ENCODE measurements at regions not wholly inside any gene's neighbourhood (a gene's known extent, or its start where the extent isn't known, plus 50 kb on each side); places are given as distances from the start of the nearest gene placed in this dataset.

DNA sequence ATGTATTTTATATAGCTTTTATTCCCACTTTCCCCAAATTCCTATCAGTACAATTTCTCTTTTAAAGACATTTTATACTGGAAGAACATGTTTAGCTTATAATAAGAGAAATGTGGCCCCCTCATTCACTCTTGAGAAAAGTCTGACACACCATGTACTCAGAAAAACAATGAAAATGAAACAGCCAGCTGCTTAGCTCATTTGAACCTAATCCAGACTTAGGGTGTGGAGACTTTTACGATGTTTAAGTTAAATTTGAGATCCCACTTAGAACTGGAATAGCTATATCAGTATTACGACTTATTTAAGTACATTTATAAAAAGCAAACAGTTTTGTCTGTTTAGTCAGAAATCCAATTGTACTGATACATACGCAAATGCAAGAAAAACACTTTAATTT lies 252.3 kb upstream of the ARRDC4 start:
- DNase-seq (ENCODE audit: low spot score): no peak

DNA sequence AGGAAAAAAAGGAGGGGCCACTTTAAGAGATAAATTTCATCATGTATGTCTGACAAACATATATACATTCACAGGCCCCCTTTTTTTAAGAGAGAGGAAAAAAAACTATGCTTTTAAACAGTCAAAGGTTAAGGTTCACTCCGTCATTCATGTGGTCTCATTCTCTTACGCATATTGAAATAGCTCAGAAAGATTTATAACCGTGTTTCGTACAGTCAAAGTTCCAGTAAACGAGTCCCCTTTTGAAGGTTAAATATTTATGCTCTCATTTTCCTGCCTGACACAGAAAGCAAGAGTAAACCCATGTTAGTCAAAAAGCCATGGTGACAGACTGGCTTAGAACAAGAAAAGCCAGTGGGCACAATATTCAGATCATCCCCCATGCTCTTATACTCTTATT lies 248.0 kb upstream of the ARRDC4 start:
- no peak for DNase-seq (ENCODE audit: low spot score)

DNA sequence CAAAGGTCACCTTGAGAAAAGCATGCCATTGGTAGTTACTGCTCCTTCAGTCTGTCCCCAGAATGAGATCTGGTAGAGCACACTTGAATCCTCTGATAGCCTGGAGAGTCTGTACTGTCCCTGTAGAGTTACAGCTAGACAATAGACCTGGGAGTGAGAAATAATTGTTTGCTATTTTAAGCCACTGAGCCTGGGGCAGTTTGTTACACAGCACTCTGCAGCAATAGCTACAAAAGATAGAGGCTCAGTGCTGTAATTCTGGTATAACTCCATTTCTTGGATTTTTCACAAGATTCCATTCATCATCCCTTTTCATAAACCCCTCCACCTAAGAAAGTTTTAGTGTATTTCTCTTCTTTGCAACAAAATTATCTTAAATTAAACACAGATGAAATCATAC lies 242.7 kb upstream of the ARRDC4 start:
- DNase-seq (ENCODE audit: low spot score): no peak

DNA sequence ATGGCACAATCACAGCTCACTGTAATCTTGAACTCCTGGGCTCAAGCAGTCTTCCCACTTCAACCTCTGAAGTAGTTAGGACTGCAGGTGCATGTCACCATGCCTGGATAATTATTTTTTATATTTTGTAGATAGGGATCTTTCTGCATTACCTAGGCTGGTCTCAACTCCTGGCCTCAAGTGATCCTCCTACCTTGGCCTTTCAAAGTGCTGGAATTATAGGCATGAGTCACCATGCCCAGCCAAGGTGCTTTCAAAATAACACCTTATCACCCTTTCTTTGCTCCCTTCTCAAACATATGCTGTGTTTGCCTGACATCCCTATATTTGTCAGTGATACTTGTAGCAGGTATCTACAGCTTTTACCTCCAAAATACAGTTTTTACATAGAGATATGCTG lies 242.0 kb upstream of the ARRDC4 start:
- no peak for DNase-seq (ENCODE audit: low spot score)

DNA sequence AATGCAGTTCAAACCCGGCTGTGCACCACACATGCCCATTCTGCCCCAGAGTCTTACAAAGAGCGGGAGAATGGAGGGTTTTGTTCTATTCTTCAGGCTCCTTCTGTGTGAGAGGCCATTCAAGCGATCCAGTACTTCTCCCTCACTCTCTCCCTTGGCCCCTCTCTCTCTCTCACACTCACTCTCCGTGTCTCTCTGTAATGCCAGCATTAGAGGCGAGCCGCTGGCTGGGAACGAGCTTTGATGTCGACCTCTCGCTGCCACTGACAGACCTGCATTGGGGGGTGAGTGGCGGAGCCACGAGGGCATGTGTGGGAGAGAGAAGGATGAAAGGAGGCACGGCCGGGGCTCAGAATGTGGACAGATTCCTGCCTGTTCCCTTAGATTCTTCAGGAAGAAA lies 231.7 kb upstream of the ARRDC4 start:
- DNase-seq (ENCODE audit: low spot score): no peak

DNA sequence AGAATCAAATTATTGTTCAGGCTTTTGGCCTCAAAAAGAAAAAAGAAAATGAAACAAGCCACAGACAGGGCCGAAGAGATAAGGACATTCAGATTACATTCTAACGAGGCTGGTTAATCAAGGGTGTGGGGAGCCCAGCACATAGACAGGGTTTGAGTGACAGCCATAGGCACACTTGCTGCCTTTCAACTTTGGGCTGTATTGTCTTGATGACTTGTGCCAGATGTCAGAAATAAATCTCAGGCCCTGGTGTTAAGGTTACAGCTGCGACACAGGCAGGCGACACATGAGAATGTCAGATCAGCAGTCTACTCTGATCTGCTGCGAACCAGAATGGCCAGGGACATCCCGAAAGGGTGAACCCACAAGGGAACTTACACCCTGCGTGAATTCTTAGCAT lies 231.2 kb upstream of the ARRDC4 start:
- no peak for DNase-seq (ENCODE audit: low spot score)

DNA sequence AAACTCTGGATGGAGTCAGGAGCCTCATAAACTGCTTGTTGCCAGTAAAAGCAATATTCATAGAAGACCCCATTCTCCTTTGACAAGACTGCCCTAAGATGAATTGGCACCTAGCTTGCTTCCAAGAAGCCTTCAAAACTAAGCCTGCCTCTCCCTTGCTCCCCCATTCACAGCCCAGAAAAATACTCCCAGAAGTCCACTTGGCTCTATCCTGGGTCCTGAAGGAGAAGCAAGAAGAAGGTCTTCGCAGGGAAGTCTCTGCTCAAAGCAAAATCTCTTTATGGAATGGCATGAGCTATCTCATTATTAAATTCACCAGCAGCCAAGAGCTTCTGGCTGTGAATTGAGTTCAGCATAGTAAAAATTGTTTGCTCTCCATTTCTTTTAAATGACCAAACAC lies 230.2 kb upstream of the ARRDC4 start:
- DNase-seq (ENCODE audit: low spot score): no peak

DNA sequence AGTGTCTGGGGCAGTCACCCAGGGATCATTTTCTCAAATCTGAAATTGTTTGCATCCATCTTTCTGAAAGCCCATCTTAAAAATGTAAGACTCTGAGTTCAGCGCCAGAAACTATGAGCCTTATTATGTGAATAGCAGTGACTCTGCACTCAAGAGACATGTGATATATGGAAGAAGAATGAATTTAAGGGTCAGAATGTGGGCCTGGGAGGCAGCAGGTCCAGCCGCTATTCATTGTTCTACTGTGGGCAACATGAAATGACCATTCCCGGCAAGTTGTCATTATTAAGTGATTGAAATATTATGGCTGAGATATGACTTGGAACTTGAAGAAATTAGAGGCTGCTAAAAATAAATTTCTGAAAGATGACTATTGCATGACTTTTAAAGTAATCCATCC lies 228.6 kb upstream of the ARRDC4 start:
- no peak for DNase-seq (ENCODE audit: low spot score)

DNA sequence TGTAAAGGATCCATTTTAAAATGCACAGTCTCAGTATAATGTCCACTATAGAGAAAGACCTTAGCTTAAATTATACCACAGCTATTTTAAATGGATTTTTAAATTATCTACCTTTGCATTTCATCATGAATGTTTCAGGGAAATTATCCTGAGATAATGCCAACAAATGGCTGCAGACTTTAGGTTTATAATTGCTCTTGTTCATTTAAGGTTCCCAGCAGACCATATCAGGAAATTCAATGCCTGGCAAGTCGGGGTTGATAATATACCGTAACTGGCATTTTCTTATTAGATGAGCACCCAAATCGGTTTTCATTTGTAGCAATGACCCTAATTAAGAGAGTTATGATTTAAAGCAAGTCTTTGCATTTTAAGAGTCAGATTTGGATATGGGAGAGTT lies 227.1 kb upstream of the ARRDC4 start:
- no peak for DNase-seq (ENCODE audit: low spot score)

DNA sequence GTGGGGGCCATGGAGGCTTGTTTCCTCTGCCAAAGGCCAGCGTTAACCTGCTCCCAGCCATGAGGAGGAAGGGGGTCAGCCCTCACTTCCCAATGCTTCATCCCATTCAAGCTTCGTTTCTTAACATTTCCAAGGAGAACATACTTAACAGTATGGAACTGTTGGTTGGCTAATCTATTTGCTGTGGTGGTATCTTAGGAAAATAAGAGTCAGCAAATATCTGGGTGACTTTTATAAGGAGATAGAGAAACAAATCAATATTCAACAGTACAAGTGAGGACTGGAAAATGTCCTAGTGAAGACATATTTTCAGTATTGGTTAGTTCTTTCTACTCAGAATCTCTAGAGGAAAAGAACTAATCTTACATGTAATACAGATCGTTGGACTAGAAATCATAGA lies 223.8 kb upstream of the ARRDC4 start:
- DNase-seq (ENCODE audit: low spot score): no peak

DNA sequence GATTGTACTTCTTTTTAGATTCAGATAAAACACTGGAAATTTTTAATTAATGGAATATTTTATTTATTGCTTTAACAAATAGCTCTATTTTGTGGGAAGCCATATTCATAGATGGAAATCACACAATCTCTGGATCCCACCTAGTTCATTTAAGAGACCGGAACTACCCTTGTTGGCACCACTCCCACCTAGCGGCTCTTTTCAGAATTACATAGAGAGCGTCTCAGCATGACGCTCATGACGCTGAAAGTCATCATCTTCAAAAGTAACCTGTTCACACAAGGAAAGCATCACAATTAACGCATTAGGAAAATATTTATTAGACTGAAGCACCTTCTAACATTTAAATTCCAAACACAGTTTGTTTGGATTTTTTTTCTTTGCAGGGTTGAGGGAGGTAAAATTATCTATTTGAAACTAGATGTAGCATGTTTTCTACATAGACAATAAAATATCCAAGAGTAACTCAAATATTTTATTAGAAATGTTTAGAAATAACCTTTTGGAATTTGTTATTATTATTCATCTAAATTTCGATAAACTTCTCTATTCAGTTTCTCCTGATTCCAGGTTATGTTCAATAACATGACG lies 214.9 kb upstream of the ARRDC4 start:
- no peak for DNase-seq (ENCODE audit: low spot score)

DNA sequence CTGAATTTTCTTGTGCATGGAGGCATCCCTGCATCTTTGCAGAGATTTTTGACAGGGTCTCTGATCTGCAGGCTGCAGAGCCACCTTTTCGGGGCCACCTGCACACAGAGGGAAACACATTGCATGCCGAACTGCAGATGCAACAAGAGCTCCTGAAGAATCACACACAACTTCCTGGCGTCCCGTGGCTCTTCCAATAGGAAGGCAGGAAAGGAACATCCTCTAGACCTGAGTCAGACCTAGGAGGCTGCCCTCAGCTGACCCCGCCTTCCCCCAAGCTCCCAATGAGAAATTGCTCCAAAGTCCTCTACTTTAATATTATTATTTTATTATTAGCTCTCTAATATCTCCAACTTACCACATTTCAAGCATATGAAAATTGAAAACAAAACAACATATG lies 213.2 kb upstream of the ARRDC4 start:
- no peak for DNase-seq (ENCODE audit: low spot score)

DNA sequence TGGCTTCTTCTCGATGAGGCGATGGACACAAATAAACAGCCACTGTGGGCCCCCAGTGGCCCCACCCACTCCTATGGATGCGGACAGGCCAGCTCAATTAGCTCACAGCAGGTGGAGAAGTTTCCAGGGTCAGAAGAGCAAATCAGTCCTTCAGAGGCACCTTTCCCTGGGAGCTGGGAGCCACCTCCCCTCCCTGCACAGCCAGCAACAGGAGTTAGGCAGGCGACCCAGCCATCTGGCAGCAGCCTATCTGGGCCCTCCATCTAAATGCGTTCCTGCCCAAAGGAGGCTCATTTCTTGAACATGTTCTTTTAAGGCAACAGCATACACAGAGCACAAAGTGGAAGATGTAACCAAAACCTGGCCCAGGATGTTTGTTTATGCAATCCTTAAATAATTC lies 211.9 kb upstream of the ARRDC4 start:
- DNase-seq (ENCODE audit: low spot score): no peak

DNA sequence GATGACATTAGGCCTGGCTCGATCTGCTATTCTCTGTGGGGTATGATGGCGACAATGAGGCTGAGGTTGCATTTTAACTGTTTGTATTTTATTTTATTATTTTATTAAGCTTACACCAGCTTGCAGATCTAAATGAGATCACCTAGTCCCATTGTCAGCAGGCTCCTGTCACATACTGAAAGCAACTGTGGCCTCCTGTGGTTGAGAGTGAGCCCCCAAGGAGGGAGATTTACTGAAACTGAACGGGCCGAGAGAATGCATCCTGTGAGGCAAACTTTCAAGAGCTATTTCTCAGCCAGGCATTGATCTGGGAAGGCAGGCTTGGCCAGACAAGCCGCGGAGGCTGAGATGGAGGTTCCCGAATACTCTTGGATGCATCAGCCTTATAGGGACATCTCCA lies 210.4 kb upstream of the ARRDC4 start:
- DNase-seq (ENCODE audit: low spot score): no peak

DNA sequence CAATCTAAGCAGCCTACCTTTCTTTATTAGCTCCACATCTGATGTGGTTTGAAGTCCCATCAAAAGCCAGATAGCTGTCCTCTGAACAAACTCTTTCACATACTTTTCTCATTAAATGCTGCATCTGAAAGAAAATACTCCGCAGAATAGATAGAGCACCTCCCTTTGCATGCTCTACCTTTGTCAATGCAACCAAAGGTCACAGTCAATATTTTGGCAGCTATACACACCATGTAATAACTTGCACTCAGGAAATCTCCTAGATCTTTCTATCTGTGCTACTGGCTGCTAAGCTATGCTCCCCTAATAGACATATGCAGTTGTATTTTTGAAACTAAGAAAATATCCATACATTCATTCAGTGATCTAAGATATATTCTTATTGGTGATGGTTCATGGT lies 204.8 kb upstream of the ARRDC4 start:
- no peak for DNase-seq (ENCODE audit: low spot score)

DNA sequence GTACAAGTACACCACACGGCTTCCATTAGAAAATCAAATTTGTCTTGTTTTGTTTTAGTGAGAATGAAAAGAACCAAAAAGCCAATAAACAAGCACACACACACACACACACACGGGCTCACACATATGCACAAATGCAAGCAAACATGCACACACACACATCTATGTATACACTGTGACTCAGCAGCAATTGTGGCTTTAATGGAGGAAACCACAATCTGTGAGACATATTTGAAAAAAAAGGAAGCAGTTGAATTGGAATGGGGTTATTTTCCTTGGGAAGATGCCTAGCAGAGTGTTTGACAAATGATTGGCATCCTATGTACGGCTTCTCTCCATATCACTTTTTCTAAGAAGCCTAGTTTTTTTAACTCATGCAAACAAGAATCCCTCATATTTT lies 201.1 kb upstream of the ARRDC4 start:
- no peak for DNase-seq (ENCODE audit: low spot score)

DNA sequence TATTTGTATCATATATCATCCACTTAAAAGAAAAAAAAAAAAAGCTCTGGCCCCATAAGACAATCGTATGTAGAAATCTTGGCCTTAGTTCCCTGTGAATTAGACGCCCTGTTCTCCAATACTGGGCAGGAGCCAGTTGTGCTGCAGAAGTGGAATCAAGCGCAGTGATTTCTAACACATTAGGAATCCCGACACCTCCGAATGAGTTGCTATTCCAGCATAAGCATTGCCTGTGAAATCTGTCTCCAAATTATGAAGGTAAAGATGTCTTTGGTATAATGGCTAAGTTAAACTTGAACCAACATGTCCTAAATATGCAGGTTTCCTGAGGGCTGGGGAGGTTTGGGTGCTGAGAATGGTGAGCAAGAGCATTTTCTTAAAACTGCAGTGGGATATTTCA lies 199.4 kb upstream of the ARRDC4 start:
- no peak for DNase-seq (ENCODE audit: low spot score)

DNA sequence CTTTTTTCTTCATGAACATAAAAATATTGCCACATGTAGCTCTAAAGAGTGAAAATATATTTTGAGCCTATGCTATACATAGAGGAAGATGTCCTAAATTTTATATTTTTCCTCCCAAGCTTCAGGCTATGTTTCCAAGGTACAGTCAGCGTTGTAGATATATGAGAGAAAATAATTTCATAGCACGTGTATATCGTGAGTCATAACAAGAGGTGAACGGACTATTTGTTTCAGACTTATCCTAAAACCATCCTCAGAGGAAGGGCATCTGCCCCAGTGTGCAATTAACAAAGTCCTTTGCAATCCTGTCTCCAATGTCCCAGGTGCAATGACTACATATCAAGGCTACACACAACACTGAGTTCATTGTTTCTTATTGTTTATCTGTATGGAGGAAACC lies 177.3 kb upstream of the ARRDC4 start:
- DNase-seq (ENCODE audit: low spot score): no peak

DNA sequence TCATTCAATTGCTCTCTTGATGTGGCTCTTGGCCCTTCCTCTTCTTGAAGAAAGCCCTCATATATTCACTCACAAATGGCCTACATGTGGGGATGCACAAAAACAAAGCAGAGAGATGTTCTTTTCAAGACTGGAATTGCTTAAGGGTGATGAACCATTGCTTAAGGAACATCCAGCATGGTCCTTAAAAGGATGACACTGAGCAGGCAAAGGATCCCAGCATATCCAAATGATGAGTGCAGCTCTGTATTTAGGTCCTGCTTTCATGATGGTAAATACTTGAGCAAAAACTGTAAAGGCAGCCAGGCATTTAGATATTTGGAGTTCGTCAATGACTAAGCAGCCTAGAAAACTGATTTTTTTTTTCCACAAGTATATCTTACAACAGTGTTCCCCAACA lies 173.8 kb upstream of the ARRDC4 start:
- no peak for DNase-seq (ENCODE audit: low spot score)

DNA sequence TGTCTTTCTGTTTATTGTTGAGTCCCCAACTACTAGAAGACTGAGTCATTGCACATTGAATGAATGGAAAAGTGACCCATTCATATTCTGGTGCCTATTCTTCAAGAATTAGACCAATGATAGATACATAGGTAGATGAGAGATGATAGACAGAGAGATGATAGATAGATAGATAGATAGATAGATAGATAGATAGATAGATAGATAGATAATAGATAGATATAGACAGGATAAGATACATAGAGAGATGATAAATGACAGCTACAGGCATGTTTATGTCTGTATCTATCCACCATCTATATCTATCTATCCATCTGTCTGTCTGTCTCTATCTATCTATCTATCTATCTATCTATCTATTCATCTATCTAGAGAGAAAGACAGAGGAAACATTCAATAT lies 170.3 kb upstream of the ARRDC4 start:
- DNase-seq (ENCODE audit: low spot score): no peak

DNA sequence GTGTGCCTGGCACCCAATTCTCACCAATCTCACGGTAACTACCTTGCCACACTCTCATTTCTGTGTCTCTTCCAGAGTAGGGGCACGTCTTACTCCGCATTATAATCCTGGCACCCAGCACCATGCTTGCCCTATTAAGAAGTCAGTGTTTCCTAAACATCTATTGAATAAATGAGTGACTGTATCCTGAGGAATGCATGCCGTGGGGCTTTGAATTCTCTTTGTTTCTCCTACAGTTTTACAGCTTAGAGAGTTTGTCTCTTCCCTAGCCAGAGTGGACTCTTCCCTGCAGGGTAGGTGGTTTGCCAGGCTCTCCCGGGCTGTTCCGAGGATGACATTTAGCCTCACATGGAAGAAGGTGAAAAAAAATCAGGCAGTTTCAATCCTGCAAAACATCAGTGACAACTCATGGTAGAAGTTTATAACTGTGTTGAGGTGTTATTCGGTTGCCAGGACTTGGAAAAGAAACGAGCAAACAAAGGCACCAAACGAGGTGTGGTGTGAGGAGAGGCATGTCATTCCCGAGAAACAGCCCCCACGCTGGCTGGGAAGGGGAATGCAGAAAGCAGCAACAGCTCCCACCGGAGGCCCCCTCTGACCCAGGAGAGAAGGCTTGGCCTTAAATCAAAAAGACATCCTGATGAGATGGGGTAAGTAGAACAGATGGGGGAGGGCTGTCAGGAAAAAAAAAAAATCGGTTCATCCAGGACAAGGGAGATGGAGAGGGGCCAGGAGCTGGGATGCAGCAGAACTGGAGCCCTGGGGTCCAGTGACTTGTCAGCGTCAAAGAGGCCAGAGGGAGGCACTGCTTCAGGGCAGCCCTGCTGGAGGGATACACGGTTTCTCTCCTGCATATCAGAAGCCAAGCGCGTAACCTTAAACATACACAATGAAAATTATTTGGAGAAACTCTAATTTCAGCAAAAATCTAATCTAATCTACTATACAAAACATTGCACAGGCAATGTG lies 168.4 kb upstream of the ARRDC4 start:
- DNase-seq (ENCODE audit: low spot score): no peak

DNA sequence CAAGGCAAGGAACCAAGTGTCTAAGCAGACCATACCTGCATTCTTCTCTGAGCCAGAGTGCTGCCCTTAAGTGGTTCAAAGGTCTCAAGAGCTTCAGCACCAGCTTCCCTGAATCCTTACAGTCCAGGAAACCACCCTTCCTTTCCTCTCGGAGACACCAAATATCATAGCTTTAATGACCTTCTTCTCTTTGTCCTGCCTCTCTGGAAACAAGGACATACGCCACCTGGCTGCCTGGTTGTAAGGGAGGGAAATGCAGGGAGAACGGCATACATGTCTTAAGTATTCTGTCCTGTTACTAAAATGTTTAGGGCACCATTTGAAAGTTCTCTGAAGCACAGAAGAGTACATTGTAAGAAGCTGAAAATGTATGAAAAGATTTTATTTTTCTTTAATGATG lies 155.6 kb upstream of the ARRDC4 start:
- DNase-seq (ENCODE audit: low spot score): no peak

DNA sequence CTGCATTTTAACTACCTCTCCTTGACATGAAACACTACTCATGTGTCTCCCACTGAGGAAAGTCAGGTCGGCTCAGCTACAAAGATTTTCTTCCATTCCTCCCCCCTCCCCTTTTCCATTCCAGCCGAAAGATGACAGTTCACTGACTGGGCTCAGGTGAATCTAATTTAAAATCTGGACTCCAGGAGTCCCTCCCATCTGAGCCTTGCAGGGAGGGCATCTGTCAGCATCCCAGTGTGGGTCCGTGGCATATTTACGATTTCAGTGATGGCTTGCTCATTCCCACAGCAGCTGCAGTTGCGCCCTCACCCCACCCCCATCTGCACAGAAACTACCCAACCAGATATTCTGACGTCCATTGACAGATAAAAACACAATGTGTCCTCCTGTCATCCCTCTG lies 153.7 kb upstream of the ARRDC4 start:
- DNase-seq (ENCODE audit: low spot score): no peak

DNA sequence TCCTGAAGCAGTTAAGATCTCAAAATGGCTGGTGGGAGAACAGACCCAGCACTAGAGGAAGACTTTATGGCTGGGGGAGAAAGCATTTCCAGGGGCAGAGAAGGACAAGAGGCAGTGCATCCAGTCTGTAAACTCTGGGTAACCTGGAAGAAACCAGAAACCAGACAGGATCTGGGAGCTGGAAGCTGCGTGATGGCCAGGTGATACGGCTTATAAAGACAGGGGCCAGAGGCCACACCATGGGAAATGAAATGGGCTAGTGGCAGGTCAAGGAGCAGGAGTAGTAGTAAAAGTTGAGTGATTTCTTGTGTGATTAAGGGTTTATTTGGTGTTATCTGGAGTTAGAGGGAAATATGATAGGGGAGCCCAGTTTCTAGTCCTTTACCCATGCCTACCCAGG lies 144.7 kb upstream of the ARRDC4 start:
- no peak for DNase-seq (ENCODE audit: low spot score)
